Psoas muscle (tissue), 7 donors: ENCODE measurements at regions not wholly inside any gene's neighbourhood (a gene's known extent, or its start where the extent isn't known, plus 50 kb on each side); places are given as distances from the start of the nearest gene placed in this dataset.

ENCODE experiments used
- ATAC-seq, 4 donors: fragments of 200-7000 bp; cut with Tn5 transposase; one replicate each; pipeline ENCODE4 v1.9.1; 2020; ENCODE audit warnings: moderate library complexity in 3 of 4, mild to moderate bottlenecking in 2 of 4
- DNase-seq, 2 donors: peaks; one replicate each; pipeline ENCODE4 v3.0.0-alpha.2; 2020
- H3K27ac ChIP-seq: fragments of 200-600 bp; one replicate; pipeline ENCODE4 v1.8.0; 2022
- H3K27me3 ChIP-seq, 3 donors: fragments of 200-600 bp in 1 of 3; one replicate each; pipeline versions ENCODE4 v1.6.1 to v1.8.0; 2013 to 2022; ENCODE audit warnings: low read length in 2 of 3, mild to moderate bottlenecking in 2 of 3, moderate library complexity in 1 of 3; ENCODE audit not compliant: insufficient read depth in 3 of 3
- H3K36me3 ChIP-seq, 2 donors: fragments of 200-600 bp in 1 of 2; one replicate each; pipeline versions ENCODE4 v1.6.1 to v1.8.0; 2013 to 2022; ENCODE audit warnings: low read depth in 1 of 2, mild to moderate bottlenecking in 1 of 2, moderate library complexity in 1 of 2; ENCODE audit not compliant: insufficient read depth in 1 of 2
- H3K4me1 ChIP-seq: fragments of 200-600 bp; one replicate; pipeline ENCODE4 v1.8.0; 2022
- H3K4me3 ChIP-seq: fragments of 200-600 bp; one replicate; pipeline ENCODE4 v1.8.0; 2022; ENCODE audit warnings: mild to moderate bottlenecking
- H3K9me3 ChIP-seq: fragments of 200-600 bp; one replicate; pipeline ENCODE4 v1.8.0; 2022
- WGBS, 3 donors: extraction: QIAGEN DNeasy Blood & Tissue Kit; methylation state at CpG; one replicate each; pipeline versions ENCODE4 v1.1.6 to v1.1.7; 2013; 5-methylcytosine and 5-hydroxymethylcytosine counted together
- intact Hi-C, 2 donors: fragments of 100-400 bp; cut with DNase I; formaldehyde crosslinking; loops; one replicate each; pipeline versions ENCODE4 v1.11.0 to v1.14.2; 2022
- TF ChIP-seq, protein P1 (sequence below): fragments of 200-600 bp; IDR thresholded peaks from one replicate; pipeline ENCODE4 v1.8.0; 2022; ENCODE audit warnings: antibody characterized with exemption
- donor health status: healthy with polysubstance abuse.
- donor health status: DM: no; HTN: no; CAD: no; lungs with moderate emphysema.
- donor health status: Bipolar disorder and iron deficiency.
- donor health status: healthy.
- donor health status: DM: yes; HTN: yes; CAD: no.
- donor health status: DM: no; HTN: no; CAD: no.
- donor health status: DM: yes; HTN: yes; CAD: no.

DNA sequence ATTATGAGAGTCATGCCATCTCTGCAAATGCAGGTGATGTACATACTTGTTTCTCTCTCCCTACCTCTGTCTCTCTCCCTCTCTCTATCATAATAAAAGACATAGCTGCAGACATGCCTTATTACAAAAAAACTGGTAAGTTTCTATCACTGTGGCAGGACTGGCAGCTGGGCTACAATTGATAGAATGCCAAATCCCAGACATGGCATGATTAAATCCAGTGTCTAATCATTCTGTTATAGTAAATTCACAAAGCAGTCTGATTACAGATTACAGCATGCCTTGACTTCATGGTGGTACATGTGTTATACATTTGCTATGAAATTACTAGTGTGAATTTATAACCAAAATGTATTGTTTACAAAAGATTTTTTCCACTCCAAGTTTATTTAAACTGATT, 854.7 kb downstream of the TMTC2 start:
- ATAC-seq: no peak
- intact Hi-C loops: no loop called here
- TF ChIP-seq, protein P1, sequence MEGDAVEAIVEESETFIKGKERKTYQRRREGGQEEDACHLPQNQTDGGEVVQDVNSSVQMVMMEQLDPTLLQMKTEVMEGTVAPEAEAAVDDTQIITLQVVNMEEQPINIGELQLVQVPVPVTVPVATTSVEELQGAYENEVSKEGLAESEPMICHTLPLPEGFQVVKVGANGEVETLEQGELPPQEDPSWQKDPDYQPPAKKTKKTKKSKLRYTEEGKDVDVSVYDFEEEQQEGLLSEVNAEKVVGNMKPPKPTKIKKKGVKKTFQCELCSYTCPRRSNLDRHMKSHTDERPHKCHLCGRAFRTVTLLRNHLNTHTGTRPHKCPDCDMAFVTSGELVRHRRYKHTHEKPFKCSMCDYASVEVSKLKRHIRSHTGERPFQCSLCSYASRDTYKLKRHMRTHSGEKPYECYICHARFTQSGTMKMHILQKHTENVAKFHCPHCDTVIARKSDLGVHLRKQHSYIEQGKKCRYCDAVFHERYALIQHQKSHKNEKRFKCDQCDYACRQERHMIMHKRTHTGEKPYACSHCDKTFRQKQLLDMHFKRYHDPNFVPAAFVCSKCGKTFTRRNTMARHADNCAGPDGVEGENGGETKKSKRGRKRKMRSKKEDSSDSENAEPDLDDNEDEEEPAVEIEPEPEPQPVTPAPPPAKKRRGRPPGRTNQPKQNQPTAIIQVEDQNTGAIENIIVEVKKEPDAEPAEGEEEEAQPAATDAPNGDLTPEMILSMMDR: no peak
- H3K9me3 ChIP-seq: no peaks in the 10 kb centered on the region
- H3K4me1 ChIP-seq: no peaks in the 10 kb centered on the region
- H3K27ac ChIP-seq: no peak overlapping the region
- no peak for DNase-seq
- H3K4me3 ChIP-seq: no peak overlapping the region
- no peaks in the 10 kb centered on the region for H3K27me3 ChIP-seq
- no peaks in the 10 kb centered on the region for H3K36me3 ChIP-seq

DNA sequence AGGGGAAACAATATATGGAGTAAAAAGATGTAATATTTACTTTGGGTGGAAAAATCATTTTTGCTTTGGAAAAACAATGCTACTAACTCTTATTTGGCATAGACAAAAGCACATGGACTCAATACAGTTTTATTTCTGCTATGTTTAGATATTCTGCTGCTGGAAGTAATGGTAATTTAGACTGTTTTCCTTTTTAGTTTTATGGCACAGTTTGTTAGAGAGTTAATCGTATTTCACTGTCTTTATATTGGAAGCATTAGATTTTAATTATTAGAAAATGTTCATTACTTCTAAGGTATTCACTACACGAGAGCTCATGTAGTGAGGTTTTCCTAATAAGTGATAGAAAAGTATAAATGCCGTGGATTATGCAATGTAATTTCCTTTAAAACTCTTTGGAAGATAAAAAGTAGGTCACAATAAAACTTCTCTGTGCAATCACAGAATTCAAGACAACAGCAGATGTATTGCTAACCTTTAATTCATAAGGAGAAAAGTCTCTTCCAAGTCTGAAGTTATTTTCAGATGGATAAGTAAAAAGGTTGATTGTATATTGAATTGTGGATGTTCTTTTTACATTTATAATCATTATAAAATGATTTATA, 851.8 kb downstream of the TMTC2 start:
- H3K4me3 ChIP-seq: no peak overlapping the region
- ATAC-seq: no peak
- TF ChIP-seq, protein P1: no peak
- H3K27ac ChIP-seq: no peak overlapping the region
- intact Hi-C loops: no loop called here
- H3K9me3 ChIP-seq: no peaks in the 10 kb centered on the region
- no peak for DNase-seq
- no peaks in the 10 kb centered on the region for H3K27me3 ChIP-seq
- no peaks in the 10 kb centered on the region for H3K4me1 ChIP-seq
- WGBS, 3 donors: 50 to 72% (median 61%) methylated on average over 3 of the region's 3 CpGs
- H3K36me3 ChIP-seq: no peaks in the 10 kb centered on the region

DNA sequence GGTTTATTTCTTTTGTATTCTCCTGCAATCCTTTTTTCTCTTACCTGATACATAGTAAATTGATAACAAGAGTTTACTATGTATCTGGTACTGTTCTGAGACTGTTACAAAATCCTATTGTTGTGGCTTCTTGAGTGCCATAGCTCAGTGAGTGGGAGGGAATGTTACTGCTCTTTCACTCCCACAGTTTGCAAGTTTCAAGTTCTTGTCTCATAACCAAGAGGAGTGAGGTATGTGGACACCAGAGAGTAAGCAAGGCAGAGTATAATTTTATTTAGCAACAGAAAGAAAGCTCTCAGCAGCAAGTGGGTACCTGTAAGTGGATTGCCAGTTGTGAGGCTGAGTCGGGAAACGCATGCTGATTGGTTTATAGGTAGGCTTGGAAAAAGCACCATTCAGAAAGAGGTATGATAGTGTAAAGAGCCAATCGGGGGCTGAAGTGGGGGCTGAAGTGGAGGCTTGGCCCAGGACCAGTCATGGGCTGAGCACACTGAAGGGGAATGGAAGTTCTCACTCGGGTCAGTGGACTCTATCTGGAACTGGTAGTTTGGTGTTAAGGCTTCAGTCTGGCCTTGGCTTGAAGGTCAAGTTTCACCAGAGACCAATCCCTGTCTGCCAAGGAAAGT, 850.8 kb downstream of the TMTC2 start:
- no peak for DNase-seq
- no peaks in the 10 kb centered on the region for H3K4me1 ChIP-seq
- intact Hi-C loops: no loop called here
- H3K4me3 ChIP-seq: no peak overlapping the region
- no peak for ATAC-seq
- H3K27me3 ChIP-seq: no peaks in the 10 kb centered on the region
- TF ChIP-seq, protein P1: no peak
- WGBS, 3 donors: 67 to 91% (median 77%) methylated on average over 4 of the region's 4 CpGs
- no peaks in the 10 kb centered on the region for H3K36me3 ChIP-seq
- no peak overlapping the region for H3K27ac ChIP-seq
- H3K9me3 ChIP-seq: no peaks in the 10 kb centered on the region

DNA sequence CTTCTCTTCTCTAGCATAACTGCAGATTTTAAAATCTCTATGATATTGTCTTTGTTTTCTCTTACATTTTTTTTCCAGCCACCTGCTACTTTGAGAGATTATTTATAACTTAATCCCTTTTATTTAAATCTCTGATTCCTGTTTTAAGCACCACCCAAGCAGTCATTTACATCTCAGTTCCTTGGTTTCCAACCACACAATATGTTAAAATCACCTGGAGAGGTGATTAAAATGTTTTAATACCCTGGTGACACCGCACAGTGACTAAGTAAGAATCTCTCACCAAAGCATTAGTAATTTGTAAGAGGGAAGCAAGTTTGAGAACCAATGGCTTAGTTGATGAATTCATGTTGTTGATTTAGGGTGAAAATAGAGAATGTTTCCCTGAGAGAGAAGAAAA, 849.8 kb downstream of the TMTC2 start:
- no peaks in the 10 kb centered on the region for H3K36me3 ChIP-seq
- no peak overlapping the region for H3K27ac ChIP-seq
- intact Hi-C loops: no loop called here
- TF ChIP-seq, protein P1: no peak
- ATAC-seq: no peak
- no peak for DNase-seq
- no peaks in the 10 kb centered on the region for H3K27me3 ChIP-seq
- WGBS, 3 donors: 91 to 97% (median 95%) methylated on average over 1 of the region's 1 CpG
- no peak overlapping the region for H3K4me3 ChIP-seq
- H3K4me1 ChIP-seq: no peaks in the 10 kb centered on the region
- H3K9me3 ChIP-seq: no peaks in the 10 kb centered on the region

DNA sequence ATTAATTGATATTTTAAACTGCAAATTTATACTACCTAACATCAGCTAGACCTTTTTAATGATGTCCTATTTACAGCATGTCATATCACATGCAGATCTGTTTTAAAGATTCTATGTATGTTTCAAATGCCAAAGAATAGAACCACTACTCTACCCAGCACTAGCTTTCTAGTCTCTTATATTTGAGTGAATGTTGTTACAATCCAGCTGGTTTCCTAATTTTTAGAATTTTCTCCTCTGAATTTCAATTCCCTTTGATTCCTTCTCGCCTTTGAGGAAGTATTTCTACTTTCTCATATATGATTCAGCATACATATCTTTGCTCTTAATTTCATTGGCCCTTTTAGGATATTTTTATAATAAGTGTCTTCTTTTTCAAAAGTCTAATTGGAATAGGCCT, 841.9 kb downstream of the TMTC2 start:
- intact Hi-C loops: no loop called here
- no peak overlapping the region for H3K27ac ChIP-seq
- no peak for ATAC-seq
- H3K9me3 ChIP-seq: no peaks in the 10 kb centered on the region
- no peaks in the 10 kb centered on the region for H3K27me3 ChIP-seq
- H3K4me1 ChIP-seq: no peaks in the 10 kb centered on the region
- 81 to 97% (median 81%) methylated on average over 1 of the region's 1 CpG for WGBS, 3 donors
- DNase-seq: no peak
- no peaks in the 10 kb centered on the region for H3K36me3 ChIP-seq
- no peak overlapping the region for H3K4me3 ChIP-seq
- TF ChIP-seq, protein P1: no peak
